Natural killer cell (primary cell): ENCODE measurements at regions not wholly inside any gene's neighbourhood (a gene's known extent, or its start where the extent isn't known, plus 50 kb on each side); places are given as distances from the start of the nearest gene placed in this dataset.
"Not testable (repeated sequence)": the region's sequence is repeated elsewhere in the genome, so short reads cannot be mapped to it uniquely, and the experiment has no call there.

Experiments
- ATAC-seq, 3 donors: fragments of 150-1000 bp in 2 of 3; fragments of 200-7000 bp in 1 of 3; cut with Tn5 transposase; 1 replicate in 1 of 3; 2 replicates in 2 of 3; pipeline ENCODE4 v1.10.0; 2021; ENCODE audit warnings: mild to moderate bottlenecking in 2 of 3, moderate library complexity in 2 of 3
- DNase-seq, 2 donors: peaks; one replicate each; pipeline versions ENCODE4 v3.0.0 to v3.0.0-alpha.2; 2013 to 2021; ENCODE audit warnings: mixed read lengths in 1 of 2
- H3K27ac ChIP-seq: one replicate; pipeline ENCODE4 v1.5.1; 2013; ENCODE audit warnings: mild to moderate bottlenecking, low read length
- H3K27me3 ChIP-seq: one replicate; pipeline ENCODE4 v1.6.1; 2013; ENCODE audit warnings: low read length; ENCODE audit not compliant: control insufficient read depth, insufficient read depth
- H3K36me3 ChIP-seq: one replicate; pipeline ENCODE4 v1.6.1; 2013; ENCODE audit warnings: low read length; ENCODE audit not compliant: control insufficient read depth, insufficient read depth
- H3K4me1 ChIP-seq: one replicate; pipeline ENCODE4 v1.6.1; 2013; ENCODE audit warnings: low read length; ENCODE audit not compliant: control insufficient read depth, insufficient read depth
- H3K4me3 ChIP-seq: one replicate; pipeline ENCODE4 v1.5.1; 2013; ENCODE audit warnings: low read length
- H3K9me3 ChIP-seq: one replicate; pipeline ENCODE4 v1.6.1; 2013; ENCODE audit warnings: low read length; ENCODE audit not compliant: control insufficient read depth, insufficient read depth
- H3K27ac Mint-ChIP-seq, 2 donors: one replicate each; pipeline ENCODE4 v1.8.0; 2022; ENCODE audit warnings: mild to moderate bottlenecking in 2 of 2, mixed read lengths in 2 of 2, moderate library complexity in 1 of 2
- H3K27me3 Mint-ChIP-seq, 2 donors: one replicate each; pipeline ENCODE4 v1.8.0; 2022; ENCODE audit warnings: low read depth in 2 of 2, mixed read lengths in 2 of 2
- H3K36me3 Mint-ChIP-seq: one replicate; pipeline ENCODE4 v1.8.0; 2022; ENCODE audit warnings: mixed read lengths
- H3K4me1 Mint-ChIP-seq, 2 donors: one replicate each; pipeline ENCODE4 v1.8.0; 2022; ENCODE audit warnings: mixed read lengths in 2 of 2
- H3K4me3 Mint-ChIP-seq: one replicate; pipeline ENCODE4 v1.8.0; 2022; ENCODE audit warnings: mild to moderate bottlenecking, moderate library complexity, mixed read lengths
- H3K9me3 Mint-ChIP-seq, 2 donors: one replicate each; pipeline ENCODE4 v1.8.0; 2022; ENCODE audit warnings: mixed read lengths in 2 of 2
- CTCF ChIP-seq: fragments of 200-600 bp; IDR thresholded peaks from one replicate; pipeline ENCODE4 v1.8.0; 2022; ENCODE audit warnings: antibody characterized with exemption
- WGBS: methylation state at CpG from one replicate; pipeline ENCODE4 v1.1.7; 2013; ENCODE audit warnings: missing lambda C conversion rate; ENCODE audit not compliant: insufficient coverage; 5-methylcytosine and 5-hydroxymethylcytosine counted together
- intact Hi-C: fragments of 100-400 bp; cut with micrococcal nuclease; formaldehyde crosslinking; loops from one replicate; pipeline ENCODE4 v1.14.2; 2022

GRCh38 chr3:81063896-81064295, 697.5 kb downstream of the GBE1 start:
- no peaks in the 10 kb centered on the region for H3K27me3 ChIP-seq
- Mint-ChIP-seq H3K27me3 (no peaks in the 10 kb centered on the region), H3K36me3 (no peaks in the 10 kb centered on the region), H3K27ac (no peak overlapping the region), H3K4me3 (no peak overlapping the region), H3K4me1 (no peaks in the 10 kb centered on the region), H3K9me3 (peaks cover 13 to 31% of the 10 kb centered on the region in 2 donors)
- DNase-seq = no peak
- H3K9me3 ChIP-seq = peaks cover 7% of the 10 kb centered on the region
- no peaks in the 10 kb centered on the region for H3K36me3 ChIP-seq
- no peak for TF ChIP-seq CTCF
- no peak for ATAC-seq
- no peak overlapping the region for H3K27ac ChIP-seq
- H3K4me3 ChIP-seq = no peak overlapping the region
- intact Hi-C loops = no loop called here
- no peaks in the 10 kb centered on the region for H3K4me1 ChIP-seq

- not testable (repeated sequence) for ATAC-seq
Measured at GRCh38 chr3:81051133-81051532, 710.3 kb downstream of the GBE1 start.

GRCh38 chr3:81048058-81048665, 713.3 kb downstream of the GBE1 start:
- no peak for ATAC-seq
- no peaks in the 10 kb centered on the region for H3K36me3 Mint-ChIP-seq
- no peak overlapping the region for H3K27ac Mint-ChIP-seq
- Histone ChIP-seq H3K27me3 (no peaks in the 10 kb centered on the region), H3K4me1 (no peaks in the 10 kb centered on the region), H3K27ac (no peak overlapping the region), H3K9me3 (no peaks in the 10 kb centered on the region), H3K36me3 (no peaks in the 10 kb centered on the region), H3K4me3 (no peak overlapping the region)
- H3K9me3 Mint-ChIP-seq = peaks cover 7 to 17% of the 10 kb centered on the region in 2 donors
- no peaks in the 10 kb centered on the region for H3K4me1 Mint-ChIP-seq
- 77% methylated on average over 2 of the region's 3 CpGs for WGBS
- no peak overlapping the region for H3K4me3 Mint-ChIP-seq
- intact Hi-C loops = no loop called here
- TF ChIP-seq CTCF = no peak
- H3K27me3 Mint-ChIP-seq = no peaks in the 10 kb centered on the region
- DNase-seq = no peak

More at GRCh38 chr3:81051133-81051532, 710.3 kb downstream of the GBE1 start:
- H3K4me1 Mint-ChIP-seq, H3K36me3 Mint-ChIP-seq, H3K9me3 Mint-ChIP-seq, H3K27ac Mint-ChIP-seq, H3K27me3 ChIP-seq, H3K27ac ChIP-seq, H3K4me1 ChIP-seq, H3K4me3 Mint-ChIP-seq, DNase-seq, H3K9me3 ChIP-seq, intact Hi-C loops, H3K27me3 Mint-ChIP-seq, H3K36me3 ChIP-seq, H3K4me3 ChIP-seq: not testable (repeated sequence)
- WGBS = no CpG with 5 or more reads among the region's 2 CpGs

- intact Hi-C loops = no loop called here
- Histone ChIP-seq H3K4me1 (no peaks in the 10 kb centered on the region), H3K9me3 (no peaks in the 10 kb centered on the region)
Measured at GRCh38 chr3:81045976-81046375, 715.5 kb downstream of the GBE1 start.

More at GRCh38 chr3:81045976-81046375, 715.5 kb downstream of the GBE1 start:
- no peak for ATAC-seq
- Mint-ChIP-seq H3K36me3 (no peaks in the 10 kb centered on the region), H3K27ac (no peak overlapping the region), H3K27me3 (no peaks in the 10 kb centered on the region), H3K4me1 (no peaks in the 10 kb centered on the region), H3K4me3 (no peak overlapping the region), H3K9me3 (peaks cover 9 to 20% of the 10 kb centered on the region in 2 donors)
- H3K4me3 ChIP-seq = no peak overlapping the region
- no peak for DNase-seq
- TF ChIP-seq CTCF = no peak
- WGBS = 100% methylated on average over 1 of the region's 1 CpG
- no peaks in the 10 kb centered on the region for H3K36me3 ChIP-seq
- H3K27ac ChIP-seq = no peak overlapping the region
- H3K27me3 ChIP-seq = no peaks in the 10 kb centered on the region
